Activated CD8-positive, alpha-beta memory T cell treated with anti-CD3 and anti-CD28 coated beads, Interleukin-2, amount 10 ng/mL, durations not matched to agents 7 days and 5 days (primary cell): ENCODE measurements at regions not wholly inside any gene's neighbourhood (a gene's known extent, or its start where the extent isn't known, plus 50 kb on each side); places are given as distances from the start of the nearest gene placed in this dataset.
"Not testable (repeated sequence)": the region's sequence is repeated elsewhere in the genome, so short reads cannot be mapped to it uniquely, and the experiment has no call there.

ENCODE experiments used
- ATAC-seq: fragments of 150-1000 bp; cut with Tn5 transposase; one replicate; pipeline ENCODE4 v1.10.0; 2021; ENCODE audit warnings: moderate library complexity
- CTCF ChIA-PET: fragments of 350-600 bp; sonication (Branson Sonifier 250); formaldehyde crosslinking; loops from one replicate; lab custom pipeline; 2021; ENCODE audit warnings: antibody characterized with exemption; lab: Charles Lee
- DNase-seq: peaks from one replicate; pipeline ENCODE4 v3.0.0-alpha.2; 2020
- H3K27ac Mint-ChIP-seq: one replicate; pipeline ENCODE4 v1.8.0; 2021; ENCODE audit warnings: mild to moderate bottlenecking, mixed read lengths
- H3K27me3 Mint-ChIP-seq: one replicate; pipeline ENCODE4 v1.8.0; 2021; ENCODE audit warnings: mixed read lengths
- H3K36me3 Mint-ChIP-seq: one replicate; pipeline ENCODE4 v1.8.0; 2021; ENCODE audit warnings: mild to moderate bottlenecking, mixed read lengths
- H3K4me1 Mint-ChIP-seq: one replicate; pipeline ENCODE4 v1.8.0; 2021; ENCODE audit warnings: mixed read lengths
- H3K4me3 Mint-ChIP-seq: one replicate; pipeline ENCODE4 v1.8.0; 2021; ENCODE audit warnings: mild to moderate bottlenecking, moderate library complexity, mixed read lengths
- H3K9me3 Mint-ChIP-seq: one replicate; pipeline ENCODE4 v1.8.0; 2022; ENCODE audit warnings: low read depth, mixed read lengths

DNA sequence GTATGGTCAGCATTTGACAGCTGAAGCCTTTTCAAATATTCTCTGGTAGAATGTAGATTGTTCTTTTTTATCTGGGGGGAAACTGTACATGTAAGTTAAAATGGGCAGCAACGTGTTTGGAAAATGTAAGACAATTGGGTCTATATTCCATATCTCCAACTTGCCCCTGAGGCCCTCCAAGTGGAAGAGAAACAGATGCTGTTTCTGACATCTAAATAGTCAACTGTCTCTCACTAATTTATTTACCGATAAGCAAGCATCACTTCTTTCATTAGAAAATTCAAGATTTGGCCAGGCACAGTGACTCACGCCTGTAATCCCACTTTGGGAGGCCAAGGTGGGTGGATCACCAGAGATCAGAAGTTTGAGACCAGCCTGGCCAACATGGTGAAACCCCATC, 120.2 kb upstream of the TBCA start:
- Mint-ChIP-seq H3K4me3 (no peak overlapping the region), H3K9me3 (no peaks in the 10 kb centered on the region), H3K27me3 (peaks cover 4% of the 10 kb centered on the region), H3K36me3 (no peaks in the 10 kb centered on the region), H3K27ac (no peak overlapping the region), H3K4me1 (no peaks in the 10 kb centered on the region)
- CTCF ChIA-PET, result no interaction called here
- ATAC-seq, result no peak
- no peak for DNase-seq

GRCh38 chr5:77894103-77894502, 118.0 kb upstream of the TBCA start:
- H3K9me3 Mint-ChIP-seq, H3K4me3 Mint-ChIP-seq, H3K36me3 Mint-ChIP-seq, DNase-seq, H3K27ac Mint-ChIP-seq, H3K4me1 Mint-ChIP-seq, H3K27me3 Mint-ChIP-seq, ATAC-seq, CTCF ChIA-PET: not testable (repeated sequence)

GRCh38 chr5:77893225-77893860, 117.2 kb upstream of the TBCA start:
- DNase-seq (no peak), ATAC-seq (no peak)
- no peaks in the 10 kb centered on the region for H3K36me3 Mint-ChIP-seq
- H3K4me1 Mint-ChIP-seq, result no peaks in the 10 kb centered on the region
- H3K27ac Mint-ChIP-seq, result no peak overlapping the region
- H3K4me3 Mint-ChIP-seq, result no peak overlapping the region
- CTCF ChIA-PET, result no interaction called here
- H3K9me3 Mint-ChIP-seq, result no peaks in the 10 kb centered on the region
- H3K27me3 Mint-ChIP-seq, result no peaks in the 10 kb centered on the region

DNA sequence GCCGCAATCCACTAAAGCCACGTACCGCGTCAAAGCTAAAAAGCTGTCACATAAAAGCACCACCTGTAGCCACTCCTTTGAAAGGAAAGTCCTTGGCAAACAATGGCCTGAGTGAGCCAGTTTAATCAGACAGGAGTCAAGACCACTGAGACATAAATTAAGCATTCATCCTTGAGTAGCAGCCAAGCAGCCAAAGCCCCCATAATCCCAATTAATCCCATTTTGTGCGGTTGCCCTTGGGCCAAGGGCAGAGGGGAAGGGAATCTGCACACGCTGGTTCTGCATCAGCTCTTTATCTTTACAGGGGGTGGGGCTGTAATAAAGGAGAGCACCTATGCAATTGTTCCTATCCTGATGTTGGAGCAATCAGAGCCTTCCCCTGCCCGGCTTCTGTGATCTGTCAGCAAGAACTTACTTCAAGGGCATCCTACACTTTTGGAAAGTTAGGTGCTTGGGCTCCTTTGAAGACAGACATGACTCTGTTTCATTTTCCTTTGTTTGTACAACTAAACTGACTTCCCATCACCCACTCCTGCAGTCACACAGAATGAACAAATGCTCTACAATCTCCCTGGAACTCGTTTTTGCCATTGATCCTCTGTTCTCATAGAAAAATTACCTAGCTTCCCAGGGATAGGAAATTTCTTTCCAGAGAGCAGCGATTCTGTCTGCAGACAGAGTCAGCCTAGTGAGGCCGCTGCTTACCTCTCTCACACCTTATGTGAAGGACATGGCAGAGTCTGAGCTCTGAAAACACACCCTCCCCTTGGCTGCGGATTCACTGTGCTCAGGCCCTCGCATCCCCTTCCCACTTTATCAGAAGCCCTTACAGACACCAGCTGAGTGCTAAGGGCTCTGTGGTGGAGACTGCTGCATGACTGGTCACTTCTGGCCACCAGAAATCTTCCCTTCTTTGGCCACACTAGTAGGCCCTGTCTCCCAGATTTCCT, 116.2 kb upstream of the TBCA start:
- Mint-ChIP-seq H3K36me3 (no peaks in the 10 kb centered on the region), H3K4me1 (no peaks in the 10 kb centered on the region), H3K9me3 (no peaks in the 10 kb centered on the region), H3K4me3 (no peak overlapping the region), H3K27me3 (peaks cover 6% of the 10 kb centered on the region), H3K27ac (no peak overlapping the region)
- no peak for DNase-seq
- CTCF ChIA-PET, result no interaction called here
- no peak for ATAC-seq

- no peak overlapping the region for H3K4me3 Mint-ChIP-seq
- H3K4me1 Mint-ChIP-seq, result peaks cover 26% of the 10 kb centered on the region
- H3K27ac Mint-ChIP-seq, result no peak overlapping the region
- DNase-seq, result no peak
- peaks cover 24% of the 10 kb centered on the region for H3K27me3 Mint-ChIP-seq
- ATAC-seq, result no peak
- no peaks in the 10 kb centered on the region for H3K9me3 Mint-ChIP-seq
- CTCF ChIA-PET, result no interaction called here
- no peaks in the 10 kb centered on the region for H3K36me3 Mint-ChIP-seq
Observed at GRCh38 chr5:77885519-77885918, 109.4 kb upstream of the TBCA start.

DNA sequence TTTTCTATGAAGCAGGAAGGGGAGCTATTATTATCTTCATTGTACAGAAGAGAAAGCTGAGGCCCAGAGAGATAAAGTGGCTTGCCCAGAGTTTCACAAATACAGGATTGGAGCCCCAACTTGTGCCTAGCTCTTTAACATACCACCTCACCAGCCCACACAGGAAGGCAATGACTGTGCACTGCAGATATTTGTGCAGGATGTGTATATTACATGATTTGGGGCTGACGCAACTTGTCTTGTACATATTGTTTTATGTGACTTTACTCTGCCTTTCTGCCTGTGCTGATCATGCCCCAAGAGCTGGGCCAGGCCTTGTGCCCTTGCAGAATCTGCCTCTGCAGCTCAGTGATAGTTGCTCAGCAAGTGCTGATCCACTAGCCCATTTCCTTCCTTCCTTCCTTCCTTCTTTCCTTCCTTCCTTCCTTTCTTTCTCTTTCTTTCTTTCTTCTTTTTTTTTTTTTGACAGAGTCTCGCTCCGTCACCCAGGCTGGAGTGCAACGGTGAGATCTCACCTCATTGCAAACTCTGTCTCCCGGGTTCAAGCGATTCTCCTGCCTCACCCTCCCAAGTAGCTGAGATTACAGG, 106.6 kb upstream of the TBCA start:
- ATAC-seq, result peak; percentile 74
- H3K27ac Mint-ChIP-seq, result no peak overlapping the region
- H3K27me3 Mint-ChIP-seq, result peaks cover 22% of the 10 kb centered on the region
- no peak overlapping the region for H3K4me3 Mint-ChIP-seq
- H3K9me3 Mint-ChIP-seq, result no peaks in the 10 kb centered on the region
- peaks cover 34% of the 10 kb centered on the region for H3K4me1 Mint-ChIP-seq
- CTCF ChIA-PET, result interaction anchor here (0.7 to 0.9 kb wide), 2 partner anchors 11 to 55 kb away, joined by 3 to 4 read pairs; no protein-coding TSS in a partner anchor
- DNase-seq, result peak; percentile 62
- no peaks in the 10 kb centered on the region for H3K36me3 Mint-ChIP-seq

- Mint-ChIP-seq H3K4me1 (peaks cover 40% of the 10 kb centered on the region), H3K36me3 (no peaks in the 10 kb centered on the region), H3K4me3 (no peak overlapping the region), H3K27ac (no peak overlapping the region), H3K27me3 (peaks cover 17% of the 10 kb centered on the region), H3K9me3 (no peaks in the 10 kb centered on the region)
- DNase-seq, result no peak
- CTCF ChIA-PET, result interaction anchor here (0.9 kb wide), 1 partner anchor 54 kb away, joined by 3 read pairs; no protein-coding TSS in a partner anchor
- no peak for ATAC-seq
Observed at GRCh38 chr5:77881528-77881927, 105.4 kb upstream of the TBCA start.

- ATAC-seq (no peak), DNase-seq (no peak)
- H3K27me3 Mint-ChIP-seq, result no peaks in the 10 kb centered on the region
- H3K9me3 Mint-ChIP-seq, result no peaks in the 10 kb centered on the region
- H3K27ac Mint-ChIP-seq, result no peak overlapping the region
- peaks cover 27% of the 10 kb centered on the region for H3K4me1 Mint-ChIP-seq
- no peak overlapping the region for H3K4me3 Mint-ChIP-seq
- no peaks in the 10 kb centered on the region for H3K36me3 Mint-ChIP-seq
- CTCF ChIA-PET, result interaction anchor here (0.9 to 1.2 kb wide), 2 partner anchors 9 to 15 kb away, joined by 3 read pairs; no protein-coding TSS in a partner anchor
Observed at GRCh38 chr5:77877516-77878355, 101.6 kb upstream of the TBCA start.

DNA sequence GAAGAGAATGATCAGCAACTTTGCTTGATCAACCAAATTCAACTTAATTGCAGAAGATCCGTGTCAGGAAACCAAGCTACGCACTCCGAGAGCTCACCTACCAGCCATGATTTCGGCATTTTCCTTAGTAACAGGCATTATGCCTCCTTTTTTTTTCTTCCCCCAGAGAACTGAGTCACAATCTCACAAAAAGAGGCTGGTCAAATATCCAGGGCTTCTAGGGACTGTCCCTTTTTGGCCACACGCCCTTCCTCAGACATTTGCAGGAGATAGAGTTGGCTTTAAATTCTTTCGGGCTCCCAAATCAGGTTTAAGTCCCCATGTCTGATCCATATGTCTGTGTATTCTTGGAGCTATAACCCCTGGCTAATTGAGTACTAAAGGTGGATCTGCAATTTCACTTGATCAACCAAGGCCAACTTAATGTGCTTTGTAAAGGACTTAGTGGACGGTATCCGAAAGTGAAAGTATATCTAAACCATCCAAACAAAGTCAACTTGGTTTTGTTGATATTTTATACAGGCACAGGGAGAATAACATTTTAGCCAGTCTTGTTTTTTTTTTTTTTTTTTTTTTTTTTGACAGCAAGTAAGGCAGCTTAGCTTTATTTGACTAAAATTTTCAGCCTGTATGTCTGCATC, 100.8 kb upstream of the TBCA start:
- DNase-seq (no peak), ATAC-seq (no peak)
- Mint-ChIP-seq H3K27ac (no peak overlapping the region), H3K4me1 (peaks cover 21% of the 10 kb centered on the region), H3K27me3 (no peaks in the 10 kb centered on the region), H3K4me3 (no peak overlapping the region), H3K36me3 (no peaks in the 10 kb centered on the region), H3K9me3 (no peaks in the 10 kb centered on the region)
- CTCF ChIA-PET, result no interaction called here

DNA sequence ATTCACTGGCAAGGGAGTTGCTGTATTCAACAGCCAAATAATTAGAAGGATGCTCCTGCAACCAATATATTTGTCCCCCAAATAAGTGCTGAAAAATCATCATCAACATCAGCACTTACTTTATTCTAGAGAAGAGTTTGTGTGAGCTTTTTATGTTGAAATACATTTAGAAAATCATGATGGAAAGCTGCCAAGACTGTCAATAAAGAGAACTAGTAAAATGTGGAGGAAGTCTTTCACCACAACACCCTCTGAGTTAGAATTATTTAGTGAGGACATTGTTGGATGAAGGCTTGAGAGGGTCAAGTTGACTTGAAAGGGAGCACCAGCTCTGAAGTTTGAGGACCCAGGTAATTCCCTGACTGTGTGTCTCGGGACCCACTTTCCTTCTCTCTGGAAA, 100.2 kb upstream of the TBCA start:
- DNase-seq (no peak), ATAC-seq (no peak)
- Mint-ChIP-seq H3K36me3 (no peaks in the 10 kb centered on the region), H3K27ac (no peak overlapping the region), H3K27me3 (no peaks in the 10 kb centered on the region), H3K4me1 (peaks cover 17% of the 10 kb centered on the region), H3K4me3 (no peak overlapping the region), H3K9me3 (no peaks in the 10 kb centered on the region)
- CTCF ChIA-PET, result no interaction called here

- no peak for ATAC-seq
- DNase-seq, result no peak
- Mint-ChIP-seq H3K4me1 (peaks cover 7% of the 10 kb centered on the region), H3K9me3 (no peaks in the 10 kb centered on the region), H3K4me3 (no peak overlapping the region), H3K36me3 (no peaks in the 10 kb centered on the region), H3K27ac (no peak overlapping the region), H3K27me3 (no peaks in the 10 kb centered on the region)
- CTCF ChIA-PET, result no interaction called here
Observed at GRCh38 chr5:77874691-77875090, 98.6 kb upstream of the TBCA start.

DNA sequence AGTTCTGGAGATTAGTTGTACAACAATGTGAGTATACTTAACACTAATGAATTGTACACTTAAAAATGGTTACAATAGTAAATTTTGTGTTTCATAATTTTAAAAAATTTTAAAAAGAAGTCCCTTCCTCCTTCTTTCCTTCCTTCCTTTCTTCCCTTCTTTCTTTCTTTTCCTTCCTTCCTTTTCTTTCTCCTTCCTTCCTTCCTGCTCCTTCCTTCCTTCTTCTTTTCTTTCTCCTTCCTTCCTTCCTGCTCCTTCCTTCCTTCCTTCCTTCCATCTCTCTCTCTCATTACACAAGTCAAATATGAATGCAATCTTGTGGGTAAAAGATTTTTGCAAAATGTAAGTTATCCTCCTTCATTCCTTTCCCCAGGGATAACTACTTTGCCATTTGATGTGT, 97.1 kb upstream of the TBCA start:
- no peak overlapping the region for H3K4me3 Mint-ChIP-seq
- no peaks in the 10 kb centered on the region for H3K36me3 Mint-ChIP-seq
- DNase-seq, result no peak
- peaks cover 7% of the 10 kb centered on the region for H3K4me1 Mint-ChIP-seq
- no peak for ATAC-seq
- H3K9me3 Mint-ChIP-seq, result no peaks in the 10 kb centered on the region
- CTCF ChIA-PET, result no interaction called here
- H3K27ac Mint-ChIP-seq, result no peak overlapping the region
- no peaks in the 10 kb centered on the region for H3K27me3 Mint-ChIP-seq
